ENCODE measurements at regions not wholly inside any gene's neighbourhood (a gene's known extent, or its start where the extent isn't known, plus 50 kb on each side); places are given as distances from the start of the nearest gene placed in this dataset.

GRCh38 chr9:126017758-126018157, 270.6 kb downstream of the PBX3 start:
- DNase-seq (ENCODE audit: low spot score), result no peak

GRCh38 chr9:126020836-126021235, 273.7 kb downstream of the PBX3 start:
- DNase-seq (ENCODE audit: low spot score), result no peak

- no peak for DNase-seq (ENCODE audit: low spot score)
Measured at GRCh38 chr9:126023962-126024361, 276.8 kb downstream of the PBX3 start.

GRCh38 chr9:126024581-126025230, 277.5 kb downstream of the PBX3 start:
- DNase-seq (ENCODE audit: low spot score), result no peak

GRCh38 chr9:126025991-126026390, 278.8 kb downstream of the PBX3 start:
- no peak for DNase-seq (ENCODE audit: low spot score)

GRCh38 chr9:126027566-126027965, 280.4 kb downstream of the PBX3 start:
- DNase-seq (ENCODE audit: low spot score), result no peak

GRCh38 chr9:126028746-126029145, 281.6 kb downstream of the PBX3 start:
- no peak for DNase-seq (ENCODE audit: low spot score)

GRCh38 chr9:126030716-126031115, 283.5 kb downstream of the PBX3 start:
- no peak for DNase-seq (ENCODE audit: low spot score)

- DNase-seq (ENCODE audit: low spot score), result no peak
Measured at GRCh38 chr9:126031116-126031515, 283.9 kb downstream of the PBX3 start.

GRCh38 chr9:126032135-126032534, 285.0 kb downstream of the PBX3 start:
- DNase-seq (ENCODE audit: low spot score), result no peak

- no peak for DNase-seq (ENCODE audit: low spot score)
Measured at GRCh38 chr9:126033318-126033717, 286.1 kb downstream of the PBX3 start.

GRCh38 chr9:126033956-126034355, 286.8 kb downstream of the PBX3 start:
- no peak for DNase-seq (ENCODE audit: low spot score)

- no peak for DNase-seq (ENCODE audit: low spot score)
Measured at GRCh38 chr9:126036881-126037291, 289.7 kb downstream of the PBX3 start.

GRCh38 chr9:126038790-126039189, 287.8 kb upstream of the MVB12B start:
- DNase-seq (ENCODE audit: low spot score), result no peak

GRCh38 chr9:126043681-126044080, 282.9 kb upstream of the MVB12B start:
- no peak for DNase-seq (ENCODE audit: low spot score)

GRCh38 chr9:126049088-126049487, 277.5 kb upstream of the MVB12B start:
- DNase-seq (ENCODE audit: low spot score), result no peak

GRCh38 chr9:126049896-126050604, 276.6 kb upstream of the MVB12B start:
- DNase-seq (ENCODE audit: low spot score), result no peak

GRCh38 chr9:126050605-126050990, 276.0 kb upstream of the MVB12B start:
- no peak for DNase-seq (ENCODE audit: low spot score)

- no peak for DNase-seq (ENCODE audit: low spot score)
Measured at GRCh38 chr9:126051446-126052130, 275.0 kb upstream of the MVB12B start.

GRCh38 chr9:126052791-126053190, 273.8 kb upstream of the MVB12B start:
- DNase-seq (ENCODE audit: low spot score), result no peak

- no peak for DNase-seq (ENCODE audit: low spot score)
Measured at GRCh38 chr9:126053913-126054312, 272.7 kb upstream of the MVB12B start.

GRCh38 chr9:126055381-126055985, 271.1 kb upstream of the MVB12B start:
- DNase-seq (ENCODE audit: low spot score), result peak; percentile 6
